GM12873 (cell line): ENCODE measurements at regions not wholly inside any gene's neighbourhood (a gene's known extent, or its start where the extent isn't known, plus 50 kb on each side); places are given as distances from the start of the nearest gene placed in this dataset.

Source experiments
- TF ChIP-seq, protein P1 (sequence below): IDR thresholded peaks from 2 replicates; pipeline ENCODE4 v1.5.1; 2012; ENCODE audit warnings: low read depth, mild to moderate bottlenecking, moderate library complexity, low read length, control low read depth; ENCODE audit not compliant: insufficient read depth; ENCODE audit errors: missing control alignments

DNA sequence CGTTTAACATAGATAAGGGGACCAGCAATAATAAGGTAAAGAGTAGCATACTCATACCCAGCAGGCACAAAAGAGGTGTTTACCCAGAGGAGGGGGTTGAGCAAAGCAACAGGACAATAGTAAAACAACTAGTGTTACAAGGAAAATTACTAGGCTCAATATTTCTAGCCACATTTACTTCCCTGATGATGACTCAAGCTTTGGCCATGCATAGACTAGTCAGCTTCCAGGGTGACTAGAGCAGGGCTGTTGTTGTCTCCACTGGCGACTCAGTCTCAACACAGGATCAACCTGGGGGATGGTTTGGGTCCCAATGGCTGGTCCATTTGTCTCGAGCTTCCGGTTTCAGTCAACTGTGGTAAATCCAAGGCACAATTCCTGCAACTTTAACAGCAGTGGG lies 217.7 kb upstream of the KCND2 start:
- TF ChIP-seq, protein P1, sequence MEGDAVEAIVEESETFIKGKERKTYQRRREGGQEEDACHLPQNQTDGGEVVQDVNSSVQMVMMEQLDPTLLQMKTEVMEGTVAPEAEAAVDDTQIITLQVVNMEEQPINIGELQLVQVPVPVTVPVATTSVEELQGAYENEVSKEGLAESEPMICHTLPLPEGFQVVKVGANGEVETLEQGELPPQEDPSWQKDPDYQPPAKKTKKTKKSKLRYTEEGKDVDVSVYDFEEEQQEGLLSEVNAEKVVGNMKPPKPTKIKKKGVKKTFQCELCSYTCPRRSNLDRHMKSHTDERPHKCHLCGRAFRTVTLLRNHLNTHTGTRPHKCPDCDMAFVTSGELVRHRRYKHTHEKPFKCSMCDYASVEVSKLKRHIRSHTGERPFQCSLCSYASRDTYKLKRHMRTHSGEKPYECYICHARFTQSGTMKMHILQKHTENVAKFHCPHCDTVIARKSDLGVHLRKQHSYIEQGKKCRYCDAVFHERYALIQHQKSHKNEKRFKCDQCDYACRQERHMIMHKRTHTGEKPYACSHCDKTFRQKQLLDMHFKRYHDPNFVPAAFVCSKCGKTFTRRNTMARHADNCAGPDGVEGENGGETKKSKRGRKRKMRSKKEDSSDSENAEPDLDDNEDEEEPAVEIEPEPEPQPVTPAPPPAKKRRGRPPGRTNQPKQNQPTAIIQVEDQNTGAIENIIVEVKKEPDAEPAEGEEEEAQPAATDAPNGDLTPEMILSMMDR: no peak

DNA sequence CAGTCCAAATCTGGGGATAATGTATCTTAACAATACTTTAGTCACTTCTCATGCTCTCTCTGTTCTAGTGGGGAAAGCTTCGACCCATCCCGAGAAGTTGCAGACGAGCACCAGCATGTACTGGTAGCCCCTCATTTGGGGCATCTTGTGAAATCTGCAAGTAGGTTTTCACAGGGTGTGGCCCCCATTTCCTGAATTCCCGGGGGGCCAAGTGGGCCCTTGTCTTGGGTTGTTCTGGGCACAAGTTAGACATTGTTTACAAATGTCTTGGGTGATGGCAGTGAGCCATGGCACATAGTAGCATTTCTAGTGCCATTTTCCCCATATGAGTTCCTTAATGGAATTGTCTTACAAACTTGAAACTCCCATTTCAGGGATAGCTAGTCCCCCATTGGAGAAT lies 216.7 kb upstream of the KCND2 start:
- TF ChIP-seq, protein P1: no peak

DNA sequence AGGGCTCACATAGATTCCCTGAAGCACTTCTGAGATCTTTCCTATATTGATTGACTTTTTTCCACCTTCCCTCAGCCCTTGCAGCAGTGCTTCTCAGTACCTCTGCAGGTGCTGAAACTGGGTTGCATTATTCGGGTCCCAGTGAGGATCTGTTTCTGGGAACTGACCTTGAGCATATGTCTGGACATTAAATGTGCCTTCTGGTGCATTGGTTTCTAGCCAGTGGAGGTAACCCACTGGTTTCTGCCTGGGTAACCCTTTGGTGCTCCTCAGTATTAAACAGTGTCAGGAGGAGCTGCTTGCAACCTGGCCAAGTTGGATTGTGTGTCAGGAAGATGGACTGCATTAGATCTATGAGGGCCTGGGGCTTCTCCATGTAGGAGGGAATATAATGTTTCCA lies 213.3 kb upstream of the KCND2 start:
- TF ChIP-seq, protein P1: no peak

DNA sequence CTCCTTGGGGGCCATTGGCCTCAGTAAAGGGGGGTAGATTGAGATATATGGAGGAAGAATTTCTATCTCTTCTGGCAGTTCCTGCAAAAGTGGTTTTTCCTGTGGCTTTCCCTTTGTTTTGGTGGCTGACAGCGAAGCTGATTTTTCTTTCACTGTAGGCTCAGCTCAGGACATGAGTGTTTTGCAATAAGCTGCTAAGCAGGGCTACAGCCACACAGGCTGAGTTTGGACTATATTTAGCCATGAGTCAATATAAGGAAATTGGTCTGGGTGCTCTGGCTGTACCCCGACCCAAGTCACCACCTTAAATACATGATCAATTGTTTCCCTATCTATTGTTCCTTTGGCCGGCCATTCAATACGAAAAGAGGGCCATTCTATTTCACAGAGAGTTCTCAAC lies 212.7 kb upstream of the KCND2 start:
- TF ChIP-seq, protein P1: no peak

DNA sequence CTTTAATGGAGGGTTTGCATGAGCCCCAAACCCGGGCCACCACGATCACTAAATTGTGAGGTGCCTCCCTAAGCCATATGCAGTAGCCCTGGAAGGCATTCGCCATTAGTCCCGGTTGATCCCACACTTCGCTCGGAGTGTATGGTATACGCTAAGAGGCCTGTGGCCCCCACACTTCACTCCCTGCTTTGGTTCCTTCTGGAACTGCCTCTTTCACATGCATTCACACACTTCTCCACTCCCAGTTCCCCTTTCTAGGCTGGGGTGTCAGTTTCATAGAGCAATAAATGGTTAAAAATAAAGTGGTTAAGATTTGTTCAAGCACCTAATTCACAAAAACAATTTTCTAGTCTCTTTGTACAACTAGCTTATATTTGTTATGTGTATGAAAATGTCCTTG lies 212.1 kb upstream of the KCND2 start:
- TF ChIP-seq, protein P1: no peak

DNA sequence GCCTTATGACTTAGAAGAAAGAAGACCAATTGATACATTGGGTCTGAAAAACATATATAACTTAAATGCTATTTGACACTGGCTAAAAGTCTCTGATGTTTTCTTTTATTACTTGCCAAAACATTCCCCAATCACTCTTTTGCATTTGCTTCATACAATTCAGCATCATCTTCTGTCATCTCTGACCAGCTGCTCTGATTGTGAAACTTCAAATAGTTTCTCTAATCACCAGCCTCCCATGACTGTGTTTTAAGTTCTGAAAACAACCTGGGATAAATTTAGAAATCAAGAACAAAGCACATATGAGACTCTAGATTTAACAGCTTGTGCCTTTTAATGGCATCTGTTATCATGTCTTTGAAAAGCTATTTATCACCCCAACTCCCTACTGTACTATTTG lies 208.4 kb upstream of the KCND2 start:
- TF ChIP-seq, protein P1: no peak

DNA sequence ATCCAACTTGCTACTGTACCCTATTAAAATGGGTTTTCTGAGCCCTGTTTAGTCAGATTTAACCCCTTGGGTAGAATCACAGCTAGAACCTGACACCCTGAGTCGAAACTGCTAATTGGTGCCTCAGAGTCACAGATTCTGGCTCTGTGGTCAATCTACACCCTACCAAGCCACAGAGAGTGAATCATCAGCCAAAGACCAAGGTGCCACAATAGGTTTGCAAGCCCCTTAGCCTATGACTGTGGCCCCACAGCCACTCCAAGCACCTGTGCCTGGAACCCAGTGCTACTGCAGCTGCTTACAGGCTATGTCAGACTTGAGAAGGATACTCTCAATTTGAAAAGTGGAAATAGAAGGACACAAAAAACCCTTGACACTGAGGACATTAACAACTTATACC lies 202.8 kb upstream of the KCND2 start:
- TF ChIP-seq, protein P1: no peak
